ENCODE measurements at regions not wholly inside any gene's neighbourhood (a gene's known extent, or its start where the extent isn't known, plus 50 kb on each side); places are given as distances from the start of the nearest gene placed in this dataset.

- WGBS: 76% methylated on average over 3 of the region's 3 CpGs
- Histone ChIP-seq H3K27me3 (ENCODE audit: insufficient read depth, low read length) (no peaks in the 10 kb centered on the region), H3K27ac (ENCODE audit: low read depth, low read length) (no peak overlapping the region), H3K4me3 (ENCODE audit: low read length) (no peak overlapping the region), H3K9me3 (ENCODE audit: insufficient read depth, low read depth, low read length) (no peaks in the 10 kb centered on the region), H3K4me1 (ENCODE audit: insufficient read depth, low read length) (no peaks in the 10 kb centered on the region), H3K9ac (ENCODE audit: low read depth, low read length) (no peak overlapping the region), H3K36me3 (ENCODE audit: insufficient read depth, low read length) (no peaks in the 10 kb centered on the region)
These were observed 295.9 kb upstream of the TMEM229A start for GRCh38 chr7:124328774-124329173.

GRCh38 chr7:124324262-124324661, 291.4 kb upstream of the TMEM229A start:
- Histone ChIP-seq H3K4me1 (ENCODE audit: insufficient read depth, low read length) (no peaks in the 10 kb centered on the region), H3K9ac (ENCODE audit: low read depth, low read length) (no peak overlapping the region), H3K27ac (ENCODE audit: low read depth, low read length) (no peak overlapping the region), H3K9me3 (ENCODE audit: insufficient read depth, low read depth, low read length) (no peaks in the 10 kb centered on the region), H3K36me3 (ENCODE audit: insufficient read depth, low read length) (no peaks in the 10 kb centered on the region), H3K4me3 (ENCODE audit: low read length) (no peak overlapping the region), H3K27me3 (ENCODE audit: insufficient read depth, low read length) (no peaks in the 10 kb centered on the region)

GRCh38 chr7:124323597-124323996, 290.7 kb upstream of the TMEM229A start:
- Histone ChIP-seq H3K4me3 (ENCODE audit: low read length) (no peak overlapping the region), H3K27ac (ENCODE audit: low read depth, low read length) (no peak overlapping the region), H3K36me3 (ENCODE audit: insufficient read depth, low read length) (no peaks in the 10 kb centered on the region), H3K9ac (ENCODE audit: low read depth, low read length) (no peak overlapping the region), H3K27me3 (ENCODE audit: insufficient read depth, low read length) (no peaks in the 10 kb centered on the region), H3K9me3 (ENCODE audit: insufficient read depth, low read depth, low read length) (no peaks in the 10 kb centered on the region), H3K4me1 (ENCODE audit: insufficient read depth, low read length) (no peaks in the 10 kb centered on the region)
- WGBS: no CpG with 5 or more reads among the region's 1 CpG

- no peak overlapping the region for H3K9ac ChIP-seq (ENCODE audit: low read depth, low read length)
- no peaks in the 10 kb centered on the region for H3K9me3 ChIP-seq (ENCODE audit: insufficient read depth, low read depth, low read length)
- H3K27me3 ChIP-seq (ENCODE audit: insufficient read depth, low read length): no peaks in the 10 kb centered on the region
- no peak overlapping the region for H3K4me3 ChIP-seq (ENCODE audit: low read length)
- H3K36me3 ChIP-seq (ENCODE audit: insufficient read depth, low read length): no peaks in the 10 kb centered on the region
- no CpG with 5 or more reads among the region's 1 CpG for WGBS
- no peaks in the 10 kb centered on the region for H3K4me1 ChIP-seq (ENCODE audit: insufficient read depth, low read length)
- no peak overlapping the region for H3K27ac ChIP-seq (ENCODE audit: low read depth, low read length)
These were observed 289.7 kb upstream of the TMEM229A start for GRCh38 chr7:124322561-124322960.

- 87% methylated on average over 4 of the region's 5 CpGs for WGBS
- Histone ChIP-seq H3K4me1 (ENCODE audit: insufficient read depth, low read length) (no peaks in the 10 kb centered on the region), H3K27ac (ENCODE audit: low read depth, low read length) (no peak overlapping the region), H3K4me3 (ENCODE audit: low read length) (no peak overlapping the region), H3K36me3 (ENCODE audit: insufficient read depth, low read length) (no peaks in the 10 kb centered on the region), H3K9ac (ENCODE audit: low read depth, low read length) (no peak overlapping the region), H3K9me3 (ENCODE audit: insufficient read depth, low read depth, low read length) (no peaks in the 10 kb centered on the region), H3K27me3 (ENCODE audit: insufficient read depth, low read length) (no peaks in the 10 kb centered on the region)
These were observed 286.0 kb upstream of the TMEM229A start for GRCh38 chr7:124318721-124319450.

GRCh38 chr7:124310934-124311390, 278.1 kb upstream of the TMEM229A start:
- no peak overlapping the region for H3K4me3 ChIP-seq (ENCODE audit: low read length)
- H3K27me3 ChIP-seq (ENCODE audit: insufficient read depth, low read length): no peaks in the 10 kb centered on the region
- no peak overlapping the region for H3K27ac ChIP-seq (ENCODE audit: low read depth, low read length)
- H3K36me3 ChIP-seq (ENCODE audit: insufficient read depth, low read length): no peaks in the 10 kb centered on the region
- H3K4me1 ChIP-seq (ENCODE audit: insufficient read depth, low read length): no peaks in the 10 kb centered on the region
- no peaks in the 10 kb centered on the region for H3K9me3 ChIP-seq (ENCODE audit: insufficient read depth, low read depth, low read length)
- H3K9ac ChIP-seq (ENCODE audit: low read depth, low read length): no peak overlapping the region

GRCh38 chr7:124308384-124308783, 275.5 kb upstream of the TMEM229A start:
- Histone ChIP-seq H3K4me3 (ENCODE audit: low read length) (no peak overlapping the region), H3K27ac (ENCODE audit: low read depth, low read length) (no peak overlapping the region), H3K4me1 (ENCODE audit: insufficient read depth, low read length) (no peaks in the 10 kb centered on the region), H3K9me3 (ENCODE audit: insufficient read depth, low read depth, low read length) (no peaks in the 10 kb centered on the region), H3K36me3 (ENCODE audit: insufficient read depth, low read length) (no peaks in the 10 kb centered on the region), H3K9ac (ENCODE audit: low read depth, low read length) (no peak overlapping the region), H3K27me3 (ENCODE audit: insufficient read depth, low read length) (no peaks in the 10 kb centered on the region)

- no peaks in the 10 kb centered on the region for H3K27me3 ChIP-seq (ENCODE audit: insufficient read depth, low read length)
- H3K9me3 ChIP-seq (ENCODE audit: insufficient read depth, low read depth, low read length): no peaks in the 10 kb centered on the region
- H3K4me3 ChIP-seq (ENCODE audit: low read length): no peak overlapping the region
- no peaks in the 10 kb centered on the region for H3K36me3 ChIP-seq (ENCODE audit: insufficient read depth, low read length)
- no peaks in the 10 kb centered on the region for H3K4me1 ChIP-seq (ENCODE audit: insufficient read depth, low read length)
- 100% methylated on average over 1 of the region's 1 CpG for WGBS
- no peak overlapping the region for H3K9ac ChIP-seq (ENCODE audit: low read depth, low read length)
- no peak overlapping the region for H3K27ac ChIP-seq (ENCODE audit: low read depth, low read length)
These were observed 262.4 kb upstream of the TMEM229A start for GRCh38 chr7:124295289-124295688.

GRCh38 chr7:124284937-124285336, 252.1 kb upstream of the TMEM229A start:
- H3K9me3 ChIP-seq (ENCODE audit: insufficient read depth, low read depth, low read length): no peaks in the 10 kb centered on the region
- no peaks in the 10 kb centered on the region for H3K27me3 ChIP-seq (ENCODE audit: insufficient read depth, low read length)
- H3K9ac ChIP-seq (ENCODE audit: low read depth, low read length): no peak overlapping the region
- H3K27ac ChIP-seq (ENCODE audit: low read depth, low read length): no peak overlapping the region
- H3K36me3 ChIP-seq (ENCODE audit: insufficient read depth, low read length): no peaks in the 10 kb centered on the region
- WGBS: 78% methylated on average over 1 of the region's 1 CpG
- no peaks in the 10 kb centered on the region for H3K4me1 ChIP-seq (ENCODE audit: insufficient read depth, low read length)
- no peak overlapping the region for H3K4me3 ChIP-seq (ENCODE audit: low read length)

- Histone ChIP-seq H3K4me3 (ENCODE audit: low read length) (no peak overlapping the region), H3K9me3 (ENCODE audit: insufficient read depth, low read depth, low read length) (no peaks in the 10 kb centered on the region), H3K27me3 (ENCODE audit: insufficient read depth, low read length) (no peaks in the 10 kb centered on the region), H3K4me1 (ENCODE audit: insufficient read depth, low read length) (0 out of 2 replicates have a peak, but pooled peaks cover 4% of the 10 kb centered on the region), H3K27ac (ENCODE audit: low read depth, low read length) (no peak overlapping the region; the same call in 1 of the 2 replicates), H3K9ac (ENCODE audit: low read depth, low read length) (no peak overlapping the region), H3K36me3 (ENCODE audit: insufficient read depth, low read length) (no peaks in the 10 kb centered on the region)
- WGBS: 88% methylated on average over 3 of the region's 3 CpGs
These were observed 243.2 kb upstream of the TMEM229A start for GRCh38 chr7:124276005-124276622.

GRCh38 chr7:124275411-124275810, 242.5 kb upstream of the TMEM229A start:
- Histone ChIP-seq H3K27me3 (ENCODE audit: insufficient read depth, low read length) (no peaks in the 10 kb centered on the region), H3K4me3 (ENCODE audit: low read length) (no peak overlapping the region), H3K27ac (ENCODE audit: low read depth, low read length) (peak overlapping the region; percentile 29; the same call in 1 of the 2 replicates), H3K9me3 (ENCODE audit: insufficient read depth, low read depth, low read length) (no peaks in the 10 kb centered on the region), H3K9ac (ENCODE audit: low read depth, low read length) (no peak overlapping the region), H3K36me3 (ENCODE audit: insufficient read depth, low read length) (no peaks in the 10 kb centered on the region), H3K4me1 (ENCODE audit: insufficient read depth, low read length) (0 out of 2 replicates have a peak, but pooled peaks cover 4% of the 10 kb centered on the region)
- 56% methylated on average over 3 of the region's 3 CpGs for WGBS

Measured in HUES64 (cell line).